HS-5 (cell line): ENCODE measurements at regions not wholly inside any gene's neighbourhood (a gene's known extent, or its start where the extent isn't known, plus 50 kb on each side); places are given as distances from the start of the nearest gene placed in this dataset.
A peak's percentile ranks its signal among the peaks of the same experiment; 100 is the strongest.
"Not testable (repeated sequence)": the region's sequence is repeated elsewhere in the genome, so short reads cannot be mapped to it uniquely, and the experiment has no call there.

Source experiments
- DNase-seq: peaks from one replicate; pipeline ENCODE4 v3.0.0-alpha.2; 2012; ENCODE audit warnings: low read depth

GRCh38 chr4:129682586-129682985 is 586.6 kb downstream of the C4orf33 start:
- no peak for DNase-seq

- no peak for DNase-seq
Observed at GRCh38 chr4:129707949-129708348, 612.0 kb downstream of the C4orf33 start.

- DNase-seq = no peak
Observed at GRCh38 chr4:129708784-129709183, 612.8 kb downstream of the C4orf33 start.

- DNase-seq = no peak
Observed at GRCh38 chr4:129738175-129738574, 642.2 kb downstream of the C4orf33 start.

- DNase-seq = no peak
Observed at GRCh38 chr4:129747756-129748155, 651.8 kb downstream of the C4orf33 start.

- DNase-seq = no peak
Observed at GRCh38 chr4:129748991-129749390, 653.0 kb downstream of the C4orf33 start.

- no peak for DNase-seq
Observed at GRCh38 chr4:129751646-129752045, 655.7 kb downstream of the C4orf33 start.

- DNase-seq = no peak
Observed at GRCh38 chr4:129783596-129783995, 687.6 kb downstream of the C4orf33 start.

GRCh38 chr4:129788486-129788885 is 692.5 kb downstream of the C4orf33 start:
- DNase-seq = no peak

- no peak for DNase-seq
Observed at GRCh38 chr4:129804461-129804981, 708.6 kb downstream of the C4orf33 start.

- DNase-seq = no peak
Observed at GRCh38 chr4:129806986-129807385, 711.0 kb downstream of the C4orf33 start.

GRCh38 chr4:129808242-129808641 is 712.3 kb downstream of the C4orf33 start:
- no peak for DNase-seq

GRCh38 chr4:129821073-129821472 is 725.1 kb downstream of the C4orf33 start:
- no peak for DNase-seq

GRCh38 chr4:129821963-129822362 is 726.0 kb downstream of the C4orf33 start:
- no peak for DNase-seq

GRCh38 chr4:129822701-129823100 is 726.7 kb downstream of the C4orf33 start:
- peak; percentile 23 for DNase-seq

GRCh38 chr4:129823105-129823504 is 727.2 kb downstream of the C4orf33 start:
- DNase-seq = no peak

- no peak for DNase-seq
Observed at GRCh38 chr4:129829373-129829772, 733.4 kb downstream of the C4orf33 start.

- DNase-seq = no peak
Observed at GRCh38 chr4:129839687-129840086, 743.7 kb downstream of the C4orf33 start.

- no peak for DNase-seq
Observed at GRCh38 chr4:129842096-129842495, 746.1 kb downstream of the C4orf33 start.

- no peak for DNase-seq
Observed at GRCh38 chr4:129852434-129852833, 756.5 kb downstream of the C4orf33 start.

- not testable (repeated sequence) for DNase-seq
Observed at GRCh38 chr4:129853685-129854467, 757.9 kb downstream of the C4orf33 start.

GRCh38 chr4:129862461-129862860 is 766.5 kb downstream of the C4orf33 start:
- no peak for DNase-seq

- no peak for DNase-seq
Observed at GRCh38 chr4:129863206-129863605, 767.3 kb downstream of the C4orf33 start.

- no peak for DNase-seq
Observed at GRCh38 chr4:129883996-129884395, 788.0 kb downstream of the C4orf33 start.
